Embryonic facial prominence (tissue), 1 donor: ENCODE measurements at regions not wholly inside any gene's neighbourhood (a gene's known extent, or its start where the extent isn't known, plus 50 kb on each side); places are given as distances from the start of the nearest gene placed in this dataset.

Source experiments
- DNase-seq: peaks from one replicate; pipeline ENCODE4 v3.0.0-alpha.2; 2016; ENCODE audit errors: extremely low spot score

- no peak for DNase-seq
Measured at GRCh38 chr9:93730217-93730616, 153.8 kb downstream of the PHF2 start.
